ENCODE measurements at regions not wholly inside any gene's neighbourhood (a gene's known extent, or its start where the extent isn't known, plus 50 kb on each side); places are given as distances from the start of the nearest gene placed in this dataset.

DNA sequence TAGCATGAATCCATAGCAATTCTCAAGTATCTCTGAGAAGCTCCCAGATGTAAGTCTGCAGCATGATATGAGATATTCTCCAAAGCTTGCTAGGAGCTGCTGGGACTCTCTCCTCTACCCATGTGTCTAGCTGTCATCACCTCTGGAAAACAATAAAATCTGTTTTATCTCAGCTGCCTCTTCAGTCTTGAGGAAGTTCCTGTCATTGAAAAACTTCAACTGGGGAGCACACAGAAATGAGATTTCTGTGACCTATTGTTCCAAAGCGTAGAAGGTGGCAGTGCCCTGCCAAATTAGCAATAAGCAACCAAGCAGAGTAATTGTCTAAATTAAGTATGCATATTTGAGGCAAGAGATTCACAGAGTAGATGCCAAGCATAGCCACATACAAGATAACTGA, 1380.6 kb upstream of the RAG2 start:
- no peak for TF ChIP-seq POLR2A (IDR thresholded peaks at IDR 0.05)
- TF ChIP-seq, protein P1, sequence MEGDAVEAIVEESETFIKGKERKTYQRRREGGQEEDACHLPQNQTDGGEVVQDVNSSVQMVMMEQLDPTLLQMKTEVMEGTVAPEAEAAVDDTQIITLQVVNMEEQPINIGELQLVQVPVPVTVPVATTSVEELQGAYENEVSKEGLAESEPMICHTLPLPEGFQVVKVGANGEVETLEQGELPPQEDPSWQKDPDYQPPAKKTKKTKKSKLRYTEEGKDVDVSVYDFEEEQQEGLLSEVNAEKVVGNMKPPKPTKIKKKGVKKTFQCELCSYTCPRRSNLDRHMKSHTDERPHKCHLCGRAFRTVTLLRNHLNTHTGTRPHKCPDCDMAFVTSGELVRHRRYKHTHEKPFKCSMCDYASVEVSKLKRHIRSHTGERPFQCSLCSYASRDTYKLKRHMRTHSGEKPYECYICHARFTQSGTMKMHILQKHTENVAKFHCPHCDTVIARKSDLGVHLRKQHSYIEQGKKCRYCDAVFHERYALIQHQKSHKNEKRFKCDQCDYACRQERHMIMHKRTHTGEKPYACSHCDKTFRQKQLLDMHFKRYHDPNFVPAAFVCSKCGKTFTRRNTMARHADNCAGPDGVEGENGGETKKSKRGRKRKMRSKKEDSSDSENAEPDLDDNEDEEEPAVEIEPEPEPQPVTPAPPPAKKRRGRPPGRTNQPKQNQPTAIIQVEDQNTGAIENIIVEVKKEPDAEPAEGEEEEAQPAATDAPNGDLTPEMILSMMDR (IDR thresholded peaks at IDR 0.05), result no peak

Data from ovary (tissue), 3 donors.